Spleen (tissue), 7 donors: ENCODE measurements at regions not wholly inside any gene's neighbourhood (a gene's known extent, or its start where the extent isn't known, plus 50 kb on each side); places are given as distances from the start of the nearest gene placed in this dataset.

ENCODE experiments used
- CTCF ChIP-seq, 11 experiments: fragments of 200-600 bp in 7 of 11; fragments of 450-650 bp in 4 of 11; sonication (generic) in 4 of 11; IDR thresholded peaks in 8 of 11; conservative IDR thresholded peaks in 3 of 11; 1 replicate in 7 of 11; 2 replicates in 4 of 11; pipeline versions ENCODE4 v1.4.0 to v1.8.0; 2016 to 2021; ENCODE audit warnings: antibody characterized with exemption in 11 of 11, inconsistent platforms in 4 of 11, mild to moderate bottlenecking in 1 of 11
- POLR2A ChIP-seq, 3 donors: fragments of 450-650 bp; IDR thresholded peaks; one replicate each; pipeline ENCODE4 v1.5.1; 2017; ENCODE audit warnings: antibody characterized with exemption in 3 of 3, mild to moderate bottlenecking in 1 of 3
- donor health status: DM: no; HTN: no; CAD: no; lungs with moderate emphysema.
- donor health status: DM: no; HTN: no; CAD: no.
- donor health status: DM: no; HTN: no; CAD: no.

- TF ChIP-seq CTCF (IDR thresholded peaks at IDR 0.05 in 8 of 11, conservative IDR thresholded peaks at IDR 0.05 in 3 of 11) (no peak), POLR2A (IDR thresholded peaks at IDR 0.05) (no peak)
Measured at GRCh38 chr3:145943952-145944351, 217.0 kb downstream of the PLOD2 start.
